ENCODE measurements at regions not wholly inside any gene's neighbourhood (a gene's known extent, or its start where the extent isn't known, plus 50 kb on each side); places are given as distances from the start of the nearest gene placed in this dataset.

DNA sequence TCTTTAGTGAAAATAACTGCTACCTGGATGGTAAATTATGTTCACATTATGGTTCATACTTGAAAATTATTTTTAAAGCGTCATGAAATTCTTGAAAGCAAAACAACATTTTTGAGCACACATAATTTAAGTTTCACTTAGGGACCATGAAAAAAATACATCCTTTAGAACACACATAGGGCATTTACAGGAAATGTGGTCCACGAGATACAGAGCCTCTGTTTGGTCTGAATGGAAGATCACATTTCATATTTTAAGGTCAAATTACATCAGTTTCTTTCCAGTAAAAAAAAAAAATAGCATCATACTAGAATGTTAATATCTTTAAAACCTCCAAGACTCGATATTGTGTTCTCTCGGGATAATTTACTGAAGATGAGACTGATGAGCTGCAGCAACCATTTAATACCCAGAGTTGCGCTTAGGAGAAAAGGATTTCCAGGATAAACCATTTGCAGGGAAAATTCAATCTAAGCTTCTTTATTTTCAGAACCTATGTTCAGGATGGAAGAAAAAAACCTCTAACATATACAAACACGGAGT is 720.7 kb downstream of the DIAPH3 start:
- Histone ChIP-seq H3K4me3 (ENCODE audit: low read depth, low read length) (no peak overlapping the region), H4K91ac (ENCODE audit: low read depth, low read length) (no peak overlapping the region), H3K27ac (ENCODE audit: low read depth, low read length) (no peak overlapping the region), H3K27me3 (ENCODE audit: insufficient read depth, low read length) (no peaks in the 10 kb centered on the region), H4K12ac (ENCODE audit: low read depth, low read length) (no peak overlapping the region), H3K9me3 (ENCODE audit: insufficient read depth, low read depth, low read length) (no peaks in the 10 kb centered on the region), H2AK5ac (ENCODE audit: low read length) (no peak overlapping the region), H4K8ac (ENCODE audit: low read depth, low read length) (no peak overlapping the region), H3K14ac (ENCODE audit: low read length) (no peak overlapping the region), H3K4ac (ENCODE audit: low read depth, low read length) (no peak overlapping the region), H3K23ac (ENCODE audit: low read length) (no peak overlapping the region), H2BK12ac (ENCODE audit: low read length) (no peak overlapping the region), H3K36me3 (ENCODE audit: control insufficient read depth in 1 of 2, insufficient read depth in 2 of 2, low read length in 2 of 2) (no peaks in the 10 kb centered on the region), H2BK120ac (ENCODE audit: insufficient read depth, low read length, poor library complexity) (no peak overlapping the region), H3K79me2 (ENCODE audit: control insufficient read depth, insufficient read depth, low read length, poor library complexity) (no peaks in the 10 kb centered on the region), H3K9ac (ENCODE audit: low read length) (no peak overlapping the region), H3K4me1 (ENCODE audit: control insufficient read depth in 1 of 2, insufficient read depth in 2 of 2, low read length in 2 of 2) (peaks cover 2 to 3% of the 10 kb centered on the region in 2 experiments), H2AFZ (ENCODE audit: insufficient read depth, low read length, poor library complexity) (no peak overlapping the region), H2BK5ac (ENCODE audit: low read depth, low read length, poor library complexity) (no peak overlapping the region), H3K4me2 (ENCODE audit: low read length) (no peak overlapping the region), H3K79me1 (ENCODE audit: low read length) (peaks cover 4% of the 10 kb centered on the region), H3K18ac (ENCODE audit: low read length) (no peak overlapping the region)
- no peak for DNase-seq
- no CpG with 5 or more reads among the region's 6 CpGs for WGBS (ENCODE audit: extremely low coverage, insufficient coverage, insufficient read length)

DNA sequence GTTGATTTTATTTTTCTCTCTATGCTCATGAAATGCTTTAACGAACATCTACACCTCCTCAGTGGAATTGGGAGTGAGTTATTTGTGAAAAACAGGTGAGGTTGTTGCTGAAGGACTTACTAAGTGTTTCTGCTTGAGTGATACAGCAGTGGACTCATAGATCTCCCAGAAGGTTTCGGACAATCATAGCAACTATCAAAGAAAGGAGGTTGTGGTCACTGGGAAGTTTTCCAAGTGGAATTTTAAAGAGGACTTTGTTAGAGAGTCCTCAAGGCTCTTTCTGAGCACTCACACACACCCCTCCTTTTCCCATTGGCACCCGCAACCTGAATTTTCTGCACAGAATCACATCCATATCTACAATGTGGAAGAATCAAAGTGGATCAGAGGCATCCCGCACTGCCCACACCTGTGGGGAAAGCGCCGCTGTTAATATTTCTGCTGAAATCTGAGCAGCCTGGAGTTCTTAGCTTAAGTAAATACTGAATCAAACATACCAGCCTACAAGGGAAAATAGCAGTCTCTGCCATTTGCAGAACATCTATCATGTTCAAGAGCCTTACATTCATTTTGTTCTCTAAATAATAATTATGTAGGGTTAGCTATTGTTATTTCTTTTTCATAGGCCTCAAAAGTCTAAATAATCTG is 719.4 kb downstream of the DIAPH3 start:
- no peak overlapping the region for H2BK120ac ChIP-seq (ENCODE audit: insufficient read depth, low read length, poor library complexity)
- H4K91ac ChIP-seq (ENCODE audit: low read depth, low read length): no peak overlapping the region
- no peak overlapping the region for H2BK12ac ChIP-seq (ENCODE audit: low read length)
- no peak overlapping the region for H3K4ac ChIP-seq (ENCODE audit: low read depth, low read length)
- no peaks in the 10 kb centered on the region for H3K36me3 ChIP-seq (ENCODE audit: control insufficient read depth in 1 of 2, insufficient read depth in 2 of 2, low read length in 2 of 2)
- no peak overlapping the region for H3K27ac ChIP-seq (ENCODE audit: low read depth, low read length)
- peaks cover 6% of the 10 kb centered on the region for H3K79me1 ChIP-seq (ENCODE audit: low read length)
- H2BK5ac ChIP-seq (ENCODE audit: low read depth, low read length, poor library complexity): no peak overlapping the region
- H3K4me3 ChIP-seq (ENCODE audit: low read depth, low read length): no peak overlapping the region
- no peak for DNase-seq
- H3K4me2 ChIP-seq (ENCODE audit: low read length): no peak overlapping the region
- H3K14ac ChIP-seq (ENCODE audit: low read length): no peak overlapping the region
- no peak overlapping the region for H2AFZ ChIP-seq (ENCODE audit: insufficient read depth, low read length, poor library complexity)
- no peak overlapping the region for H3K23ac ChIP-seq (ENCODE audit: low read length)
- H3K18ac ChIP-seq (ENCODE audit: low read length): no peak overlapping the region
- H4K12ac ChIP-seq (ENCODE audit: low read depth, low read length): no peak overlapping the region
- no CpG with 5 or more reads among the region's 6 CpGs for WGBS (ENCODE audit: extremely low coverage, insufficient coverage, insufficient read length)
- H3K9ac ChIP-seq (ENCODE audit: low read length): no peak overlapping the region
- H3K27me3 ChIP-seq (ENCODE audit: insufficient read depth, low read length): no peaks in the 10 kb centered on the region
- no peaks in the 10 kb centered on the region for H3K9me3 ChIP-seq (ENCODE audit: insufficient read depth, low read depth, low read length)
- H3K79me2 ChIP-seq (ENCODE audit: control insufficient read depth, insufficient read depth, low read length, poor library complexity): no peaks in the 10 kb centered on the region
- H3K4me1 ChIP-seq (ENCODE audit: control insufficient read depth in 1 of 2, insufficient read depth in 2 of 2, low read length in 2 of 2): peaks cover 2 to 9% of the 10 kb centered on the region in 2 experiments
- no peak overlapping the region for H4K8ac ChIP-seq (ENCODE audit: low read depth, low read length)
- H2AK5ac ChIP-seq (ENCODE audit: low read length): no peak overlapping the region

DNA sequence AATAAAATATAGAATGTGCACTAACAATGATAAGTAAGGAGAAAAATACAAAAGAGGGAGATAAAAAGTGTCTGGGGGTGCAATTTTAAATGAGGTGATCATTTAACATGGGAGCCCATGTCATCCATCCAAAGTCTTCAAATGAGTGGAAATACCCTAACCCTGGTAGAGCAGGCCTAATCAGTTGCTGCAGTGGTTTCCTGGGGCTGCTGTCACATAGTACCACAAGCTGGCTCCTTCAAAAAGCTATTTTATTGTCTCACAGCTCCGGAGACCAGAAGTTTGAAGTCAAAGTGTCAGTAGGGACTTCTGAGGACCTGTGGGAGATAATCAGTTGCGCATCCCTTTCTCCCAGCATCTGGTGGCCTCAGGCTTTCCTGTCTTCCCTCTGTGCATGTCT is 717.9 kb downstream of the DIAPH3 start:
- H3K4me2 ChIP-seq (ENCODE audit: low read length): no peak overlapping the region
- no peak overlapping the region for H3K18ac ChIP-seq (ENCODE audit: low read length)
- H4K91ac ChIP-seq (ENCODE audit: low read depth, low read length): no peak overlapping the region
- no peaks in the 10 kb centered on the region for H3K27me3 ChIP-seq (ENCODE audit: insufficient read depth, low read length)
- H2BK5ac ChIP-seq (ENCODE audit: low read depth, low read length, poor library complexity): no peak overlapping the region
- peak overlapping the region; percentile 20 for H2BK120ac ChIP-seq (ENCODE audit: insufficient read depth, low read length, poor library complexity)
- H3K79me2 ChIP-seq (ENCODE audit: control insufficient read depth, insufficient read depth, low read length, poor library complexity): no peaks in the 10 kb centered on the region
- peaks cover 6% of the 10 kb centered on the region for H3K79me1 ChIP-seq (ENCODE audit: low read length)
- DNase-seq: no peak
- no peak overlapping the region for H2AK5ac ChIP-seq (ENCODE audit: low read length)
- H3K9me3 ChIP-seq (ENCODE audit: insufficient read depth, low read depth, low read length): no peaks in the 10 kb centered on the region
- peaks cover 2 to 9% of the 10 kb centered on the region in 2 experiments for H3K4me1 ChIP-seq (ENCODE audit: control insufficient read depth in 1 of 2, insufficient read depth in 2 of 2, low read length in 2 of 2)
- H3K14ac ChIP-seq (ENCODE audit: low read length): no peak overlapping the region
- H2AFZ ChIP-seq (ENCODE audit: insufficient read depth, low read length, poor library complexity): no peak overlapping the region
- no peak overlapping the region for H4K8ac ChIP-seq (ENCODE audit: low read depth, low read length)
- no peak overlapping the region for H3K27ac ChIP-seq (ENCODE audit: low read depth, low read length)
- H3K4me3 ChIP-seq (ENCODE audit: low read depth, low read length): no peak overlapping the region
- no peak overlapping the region for H3K9ac ChIP-seq (ENCODE audit: low read length)
- H3K23ac ChIP-seq (ENCODE audit: low read length): no peak overlapping the region
- no peak overlapping the region for H4K12ac ChIP-seq (ENCODE audit: low read depth, low read length)
- no CpG with 5 or more reads among the region's 2 CpGs for WGBS (ENCODE audit: extremely low coverage, insufficient coverage, insufficient read length)
- no peak overlapping the region for H2BK12ac ChIP-seq (ENCODE audit: low read length)
- H3K36me3 ChIP-seq (ENCODE audit: control insufficient read depth in 1 of 2, insufficient read depth in 2 of 2, low read length in 2 of 2): no peaks in the 10 kb centered on the region
- H3K4ac ChIP-seq (ENCODE audit: low read depth, low read length): no peak overlapping the region

DNA sequence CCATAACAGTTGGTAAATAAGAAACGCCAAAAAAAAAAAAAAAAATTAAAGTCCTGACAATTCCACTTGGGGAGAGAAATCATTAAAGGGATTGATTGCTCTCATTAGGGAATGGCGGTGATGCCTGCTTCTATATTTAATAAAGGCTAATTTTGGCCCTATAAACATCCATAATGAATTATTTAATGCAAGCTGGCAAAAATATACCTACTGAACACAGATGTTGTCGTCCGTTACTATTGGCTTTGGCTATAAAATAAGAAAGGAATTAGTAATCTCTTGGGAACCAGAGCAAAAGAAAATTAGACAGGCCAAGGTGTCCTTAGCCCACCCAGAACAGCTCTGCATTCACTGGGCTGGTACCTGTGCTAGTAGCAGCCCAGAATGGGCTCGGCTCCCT is 717.3 kb downstream of the DIAPH3 start:
- Histone ChIP-seq H4K12ac (ENCODE audit: low read depth, low read length) (no peak overlapping the region), H3K79me2 (ENCODE audit: control insufficient read depth, insufficient read depth, low read length, poor library complexity) (no peaks in the 10 kb centered on the region), H4K8ac (ENCODE audit: low read depth, low read length) (no peak overlapping the region), H3K4me1 (ENCODE audit: control insufficient read depth in 1 of 2, insufficient read depth in 2 of 2, low read length in 2 of 2) (peaks cover 2 to 9% of the 10 kb centered on the region in 2 experiments), H4K91ac (ENCODE audit: low read depth, low read length) (no peak overlapping the region), H3K27ac (ENCODE audit: low read depth, low read length) (no peak overlapping the region), H3K18ac (ENCODE audit: low read length) (no peak overlapping the region), H3K27me3 (ENCODE audit: insufficient read depth, low read length) (no peaks in the 10 kb centered on the region), H3K14ac (ENCODE audit: low read length) (no peak overlapping the region), H2AK5ac (ENCODE audit: low read length) (no peak overlapping the region), H2BK5ac (ENCODE audit: low read depth, low read length, poor library complexity) (no peak overlapping the region), H3K79me1 (ENCODE audit: low read length) (peaks cover 6% of the 10 kb centered on the region), H2BK12ac (ENCODE audit: low read length) (no peak overlapping the region), H3K4me3 (ENCODE audit: low read depth, low read length) (no peak overlapping the region), H3K9me3 (ENCODE audit: insufficient read depth, low read depth, low read length) (no peaks in the 10 kb centered on the region), H3K36me3 (ENCODE audit: control insufficient read depth in 1 of 2, insufficient read depth in 2 of 2, low read length in 2 of 2) (no peaks in the 10 kb centered on the region), H3K4ac (ENCODE audit: low read depth, low read length) (no peak overlapping the region), H2BK120ac (ENCODE audit: insufficient read depth, low read length, poor library complexity) (no peak overlapping the region), H3K9ac (ENCODE audit: low read length) (no peak overlapping the region), H2AFZ (ENCODE audit: insufficient read depth, low read length, poor library complexity) (no peak overlapping the region), H3K4me2 (ENCODE audit: low read length) (no peak overlapping the region), H3K23ac (ENCODE audit: low read length) (no peak overlapping the region)
- no peak for DNase-seq
- no CpG with 5 or more reads among the region's 5 CpGs for WGBS (ENCODE audit: extremely low coverage, insufficient coverage, insufficient read length)

Data from trophoblast cell (in vitro differentiated cells and primary cell).